ENCODE measurements at regions not wholly inside any gene's neighbourhood (a gene's known extent, or its start where the extent isn't known, plus 50 kb on each side); places are given as distances from the start of the nearest gene placed in this dataset.
"Not testable (repeated sequence)": the region's sequence is repeated elsewhere in the genome, so short reads cannot be mapped to it uniquely, and the experiment has no call there.

- TF ChIP-seq CTCF, POLR2A (IDR thresholded peaks at IDR 0.05): not testable (repeated sequence)
Observed at GRCh38 chr9:61672645-61673167, 482.9 kb downstream of the SPATA31A7 start.

All from ovary (tissue), 3 donors.